ENCODE measurements at regions not wholly inside any gene's neighbourhood (a gene's known extent, or its start where the extent isn't known, plus 50 kb on each side); places are given as distances from the start of the nearest gene placed in this dataset.

DNA sequence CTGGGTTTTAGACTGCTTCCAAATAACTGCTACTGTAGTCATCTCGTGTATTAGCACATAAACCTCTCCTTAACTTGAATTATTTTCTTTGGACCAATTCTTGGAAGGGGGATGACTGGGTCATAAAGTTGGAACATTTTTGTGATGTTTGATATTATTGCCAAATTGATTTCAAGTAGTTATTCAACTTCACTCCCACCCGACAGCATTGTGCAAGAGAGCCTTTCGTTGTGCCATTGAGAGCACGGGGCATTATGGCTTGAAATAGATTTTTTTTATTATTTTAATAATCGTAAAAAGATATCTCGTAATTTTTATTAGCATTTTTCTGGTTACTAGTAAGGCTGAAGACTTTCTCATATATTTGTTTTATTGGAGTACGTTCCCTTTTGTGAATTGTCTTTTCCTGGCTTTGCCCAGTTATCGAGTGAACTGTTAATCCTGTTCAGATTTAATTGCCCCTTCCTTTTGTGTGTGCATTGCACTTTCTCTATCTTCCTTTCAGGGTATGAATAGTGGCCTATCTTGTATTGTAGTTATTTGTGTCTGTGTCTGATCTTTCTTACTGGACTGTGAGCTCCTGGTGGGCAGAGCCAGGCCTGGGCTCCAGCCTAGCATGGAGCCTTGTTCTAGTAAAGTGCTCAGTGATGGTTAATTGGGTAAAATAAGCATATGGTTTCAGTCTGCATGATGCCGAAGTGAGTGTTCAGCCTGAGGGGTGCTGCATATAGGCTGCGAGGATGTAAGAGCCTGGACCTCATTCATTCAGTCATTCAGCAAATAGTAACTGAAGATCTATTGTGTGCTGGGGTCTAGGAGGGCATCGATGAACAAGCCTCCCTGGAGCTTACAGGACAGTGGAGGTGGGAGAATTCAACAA, 93.5 kb upstream of the SHB start:
- no peak for DNase-seq (ENCODE audit: low read depth, low spot score)

DNA sequence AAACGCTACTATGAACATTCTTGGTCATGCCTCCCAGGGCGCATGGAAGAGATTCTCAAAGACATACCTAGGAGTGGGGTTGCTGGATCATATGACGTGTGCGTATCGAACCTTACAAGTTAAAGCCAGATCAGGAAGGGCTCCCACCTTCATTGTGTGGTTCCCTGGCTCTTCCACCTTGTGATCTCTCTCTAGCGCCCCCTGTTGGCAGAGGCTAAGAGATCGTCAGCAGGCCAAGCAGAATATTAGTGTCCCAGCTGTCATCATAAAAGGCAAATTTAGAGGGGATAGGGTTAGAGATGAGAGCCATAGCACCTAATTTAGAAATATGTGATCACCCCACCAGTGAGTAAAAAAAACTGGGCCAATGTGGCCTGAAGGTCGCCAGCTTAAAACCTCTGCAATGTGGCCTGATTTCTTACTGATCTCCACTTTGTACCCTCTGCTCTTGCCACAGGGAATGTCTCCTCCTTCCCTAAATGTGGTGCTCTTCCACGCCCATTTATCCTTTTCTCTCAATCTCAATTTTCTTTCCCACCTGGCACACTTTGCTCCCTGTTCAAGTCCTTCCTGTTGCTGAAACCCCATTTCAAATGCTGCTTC, 91.7 kb upstream of the SHB start:
- peak; percentile 3 for DNase-seq (ENCODE audit: low read depth, low spot score)

DNA sequence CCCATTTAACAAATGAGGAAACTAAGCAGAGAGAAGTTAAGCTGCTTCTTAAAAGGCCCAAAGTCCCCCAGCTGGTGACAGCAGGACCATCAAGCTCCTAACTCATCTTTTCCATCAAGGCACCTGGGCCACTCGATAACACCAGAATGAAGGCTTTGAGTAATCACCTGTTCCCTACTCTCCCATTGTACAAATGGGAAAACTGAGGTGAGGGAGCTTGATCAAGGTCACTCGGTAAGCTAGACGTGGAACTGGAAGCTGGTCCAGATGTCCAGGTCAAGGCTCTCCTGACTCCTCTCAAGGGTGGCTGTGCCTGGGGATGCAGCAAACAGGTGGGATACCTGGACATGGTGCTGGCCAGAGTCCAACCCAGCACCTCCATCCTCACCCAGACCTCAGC, 90.6 kb upstream of the SHB start:
- DNase-seq (ENCODE audit: low read depth, low spot score), result no peak

DNA sequence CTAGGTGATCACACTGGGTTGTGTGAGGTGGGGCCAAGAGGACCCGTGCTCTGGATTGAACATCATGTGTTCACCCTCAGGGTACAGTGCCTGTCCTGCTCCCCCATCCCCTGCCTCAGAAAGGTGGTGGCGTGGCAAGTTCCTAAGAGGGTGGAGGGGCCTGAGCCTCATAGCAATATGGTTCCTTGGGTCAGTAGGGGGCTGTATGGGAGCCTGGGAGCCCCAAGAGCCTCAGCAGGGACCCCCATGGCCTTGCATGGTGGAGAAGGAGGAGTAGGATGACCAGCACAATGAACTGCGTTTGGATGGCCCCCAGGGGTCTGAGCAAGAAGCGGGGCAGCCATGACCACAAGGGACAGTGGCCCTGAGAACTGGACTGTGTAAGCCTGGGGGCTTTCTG, 89.6 kb upstream of the SHB start:
- DNase-seq (ENCODE audit: low read depth, low spot score), result no peak

DNA sequence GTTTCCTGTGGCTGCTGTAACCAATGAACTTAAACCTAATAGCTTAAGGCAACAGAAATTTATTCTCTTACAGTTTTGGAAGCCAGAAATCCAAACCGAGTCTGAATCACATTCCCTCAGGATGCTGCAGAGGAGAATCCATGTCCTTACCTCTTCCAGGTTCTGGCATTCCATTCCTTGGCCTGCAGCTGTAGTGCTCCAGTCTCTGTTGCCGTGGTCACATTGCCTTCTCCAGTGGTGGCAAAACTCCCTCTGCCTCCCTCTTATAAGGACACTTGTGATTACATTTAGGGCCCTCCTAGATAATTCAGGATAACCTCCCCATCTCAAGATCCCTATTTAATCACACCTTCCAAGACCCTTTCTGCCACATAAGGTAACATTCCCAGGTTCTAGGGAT, 88.7 kb upstream of the SHB start:
- DNase-seq (ENCODE audit: low read depth, low spot score), result no peak

DNA sequence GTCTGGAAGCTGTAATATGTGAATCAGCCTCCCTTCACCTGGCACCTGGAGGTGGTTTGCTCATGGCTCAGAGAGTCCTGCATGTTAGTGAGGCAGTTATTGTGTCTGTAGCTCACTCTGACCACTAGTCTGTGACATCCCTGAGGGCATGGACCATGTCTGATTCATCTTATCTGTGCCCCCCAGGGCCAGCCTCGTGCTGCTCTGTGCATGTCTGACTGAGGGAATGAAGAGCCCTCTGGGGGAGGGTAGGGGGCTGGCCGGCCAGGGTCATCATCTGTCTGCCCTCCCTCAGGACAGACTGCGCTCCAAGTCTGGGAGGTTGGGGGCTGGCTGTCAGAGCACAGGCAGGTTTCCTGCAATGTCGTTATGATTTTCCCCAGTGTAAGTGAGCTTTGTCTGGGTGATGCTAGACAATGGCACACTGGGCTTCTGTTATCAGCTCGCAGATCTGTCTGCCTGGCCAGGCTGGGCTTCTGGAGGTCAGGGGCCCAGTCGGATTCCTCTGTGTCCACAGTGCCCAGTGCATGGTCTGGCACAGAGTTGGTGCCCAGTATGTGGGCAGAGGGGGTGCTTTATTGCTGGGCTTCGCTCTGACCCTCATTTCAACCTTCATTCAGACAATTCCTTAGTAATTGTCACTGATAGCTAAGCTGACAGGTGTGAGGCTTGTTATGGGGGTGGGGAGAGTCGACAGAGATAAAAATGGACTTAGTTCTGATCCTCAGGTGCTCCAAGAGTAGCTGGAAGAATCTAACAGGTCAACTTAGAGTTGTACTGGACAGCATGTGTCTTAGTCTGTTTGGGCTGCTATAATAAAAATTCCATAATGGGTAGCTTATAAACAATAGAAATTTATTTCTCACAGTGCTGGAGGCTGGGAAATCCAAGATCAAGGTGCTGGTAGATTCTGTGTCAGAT, 85.7 kb upstream of the SHB start:
- no peak for DNase-seq (ENCODE audit: low read depth, low spot score)

DNA sequence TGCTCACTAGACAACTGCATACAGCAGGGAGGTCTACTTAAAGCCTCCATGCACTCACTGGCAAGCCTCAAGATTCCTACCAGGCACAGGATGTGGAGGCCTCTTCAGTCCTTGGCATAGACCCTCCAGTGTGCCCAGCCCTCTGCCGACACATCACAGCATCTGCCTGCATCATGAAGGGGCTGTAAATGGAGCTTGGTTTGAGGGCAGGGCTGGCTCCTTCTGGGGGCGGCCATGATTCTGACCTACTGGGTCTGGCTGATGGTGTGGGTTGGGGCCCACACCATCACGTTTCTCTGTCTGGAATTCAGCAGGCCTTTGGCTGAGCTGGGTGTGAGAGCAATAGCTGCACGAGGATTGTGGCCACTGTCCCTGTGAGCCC, 84.9 kb upstream of the SHB start:
- DNase-seq (ENCODE audit: low read depth, low spot score), result no peak

DNA sequence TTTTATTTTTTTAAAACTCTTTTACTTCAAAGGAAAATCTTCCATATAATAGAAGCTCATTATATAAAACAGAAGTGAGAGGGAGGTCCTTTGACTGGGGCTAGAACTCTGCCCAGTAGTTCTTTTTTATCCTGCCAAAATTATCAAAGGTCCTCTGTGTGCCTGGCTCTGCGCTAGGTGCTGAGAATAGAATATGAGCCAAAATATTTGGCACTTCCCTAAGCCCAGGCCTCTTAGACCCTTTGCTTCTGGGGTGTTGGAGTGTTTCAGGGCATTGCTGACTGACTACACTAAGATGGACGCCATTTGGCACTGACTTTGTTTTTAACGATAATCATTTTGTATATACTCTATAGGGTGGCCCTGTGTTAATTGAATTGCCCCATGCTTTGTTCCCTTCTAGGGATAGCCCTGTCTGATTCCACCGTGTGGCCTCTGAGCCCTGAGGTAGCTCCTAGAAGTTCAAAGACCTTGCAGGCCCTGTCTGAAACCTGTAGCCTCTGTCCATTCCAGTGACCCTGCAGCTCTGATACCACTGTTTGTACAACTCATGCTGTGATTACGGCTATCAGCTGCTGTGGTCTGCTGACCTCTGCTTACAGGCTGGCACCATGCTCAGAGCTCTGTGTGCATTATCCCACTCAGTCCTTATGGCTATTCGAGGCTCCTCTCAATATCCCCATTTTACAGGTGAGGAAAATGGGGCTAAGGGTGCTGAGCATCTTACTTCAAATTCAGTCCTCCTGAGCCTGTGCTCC, 84.3 kb upstream of the SHB start:
- no peak for DNase-seq (ENCODE audit: low read depth, low spot score)

DNA sequence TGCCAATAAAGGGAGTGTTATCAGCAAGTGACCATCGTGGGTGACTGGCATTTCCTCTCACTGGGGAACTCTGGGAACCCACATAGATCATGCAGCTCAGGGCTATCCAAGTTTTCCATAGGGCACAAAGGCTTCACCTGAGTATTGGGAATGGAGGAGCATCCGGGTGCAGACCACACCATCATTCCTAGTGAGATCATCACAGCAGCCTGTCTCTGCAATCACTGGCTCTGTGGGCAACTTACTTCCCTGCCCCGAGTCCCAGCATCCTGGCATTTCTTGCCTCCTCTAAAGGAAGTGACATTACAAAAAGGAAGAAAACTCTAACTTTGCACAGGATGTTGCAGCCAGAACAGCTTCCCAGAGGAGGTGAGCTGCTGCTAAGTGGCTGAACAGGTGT, 80.6 kb upstream of the SHB start:
- no peak for DNase-seq (ENCODE audit: low read depth, low spot score)

DNA sequence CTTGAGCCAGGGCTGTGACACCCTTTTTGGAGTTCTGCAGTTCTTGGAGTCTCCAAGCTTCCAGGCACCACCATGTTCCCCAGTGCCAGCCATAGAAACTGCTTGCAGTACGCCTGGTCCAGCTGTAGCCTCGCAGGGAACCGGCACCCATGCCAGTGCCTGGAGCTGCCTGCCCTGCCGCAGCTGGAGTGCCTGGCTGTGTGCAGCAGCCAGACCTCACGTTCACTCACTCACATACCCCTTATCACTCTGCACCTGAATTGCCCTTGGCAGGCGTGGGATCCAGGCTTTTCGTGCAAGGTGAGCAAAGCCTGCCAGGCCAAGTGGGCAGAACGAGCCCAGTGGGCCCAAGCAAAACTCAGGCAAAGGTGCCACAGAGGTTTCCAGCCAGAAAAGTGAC, 77.8 kb upstream of the SHB start:
- no peak for DNase-seq (ENCODE audit: low read depth, low spot score)

DNA sequence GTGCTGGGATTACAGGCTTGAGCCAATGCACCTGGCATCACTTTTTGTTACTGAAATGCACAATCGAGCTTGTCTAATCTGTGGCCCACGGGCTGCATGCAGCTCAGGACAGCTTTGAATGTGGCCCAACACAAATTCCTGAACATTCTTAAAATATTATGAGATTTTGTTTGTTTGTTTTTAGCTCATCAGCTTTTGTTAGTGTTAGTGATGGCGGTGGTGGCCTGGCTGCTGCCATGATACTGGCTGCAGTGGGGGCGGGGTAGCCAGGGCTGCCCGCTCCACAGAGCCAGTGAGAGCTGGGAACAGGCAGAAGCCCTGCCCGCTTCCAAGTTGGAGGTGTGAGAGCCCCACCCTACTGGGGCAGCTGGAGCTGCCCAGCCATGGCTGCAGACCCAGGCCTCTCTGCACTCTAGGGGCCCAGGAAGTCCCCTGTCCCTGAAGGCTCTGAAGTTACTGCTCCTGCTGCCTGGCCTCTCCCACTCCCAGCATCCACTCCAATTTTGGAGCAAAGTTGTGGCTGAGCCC, 76.6 kb upstream of the SHB start:
- no peak for DNase-seq (ENCODE audit: low read depth, low spot score)

DNA sequence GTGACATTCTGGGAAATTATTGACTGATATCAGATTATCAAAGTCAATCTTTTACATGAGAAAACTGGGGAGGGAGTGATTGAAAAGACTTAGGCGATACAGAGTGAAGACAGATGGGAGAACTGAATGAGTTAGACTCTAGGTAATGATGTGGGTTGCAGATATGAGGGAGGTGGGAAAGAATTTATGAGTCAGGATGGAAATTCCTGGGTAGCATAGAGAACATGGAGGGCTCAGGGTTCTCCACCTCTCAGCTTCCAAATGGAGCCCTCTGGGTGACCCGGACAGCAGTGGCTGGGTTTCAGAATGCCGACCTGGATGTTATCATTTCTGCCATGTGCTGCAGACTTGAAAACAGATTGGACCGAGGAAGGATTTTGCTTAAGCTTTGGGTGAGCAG, 75.4 kb upstream of the SHB start:
- DNase-seq (ENCODE audit: low read depth, low spot score), result no peak

DNA sequence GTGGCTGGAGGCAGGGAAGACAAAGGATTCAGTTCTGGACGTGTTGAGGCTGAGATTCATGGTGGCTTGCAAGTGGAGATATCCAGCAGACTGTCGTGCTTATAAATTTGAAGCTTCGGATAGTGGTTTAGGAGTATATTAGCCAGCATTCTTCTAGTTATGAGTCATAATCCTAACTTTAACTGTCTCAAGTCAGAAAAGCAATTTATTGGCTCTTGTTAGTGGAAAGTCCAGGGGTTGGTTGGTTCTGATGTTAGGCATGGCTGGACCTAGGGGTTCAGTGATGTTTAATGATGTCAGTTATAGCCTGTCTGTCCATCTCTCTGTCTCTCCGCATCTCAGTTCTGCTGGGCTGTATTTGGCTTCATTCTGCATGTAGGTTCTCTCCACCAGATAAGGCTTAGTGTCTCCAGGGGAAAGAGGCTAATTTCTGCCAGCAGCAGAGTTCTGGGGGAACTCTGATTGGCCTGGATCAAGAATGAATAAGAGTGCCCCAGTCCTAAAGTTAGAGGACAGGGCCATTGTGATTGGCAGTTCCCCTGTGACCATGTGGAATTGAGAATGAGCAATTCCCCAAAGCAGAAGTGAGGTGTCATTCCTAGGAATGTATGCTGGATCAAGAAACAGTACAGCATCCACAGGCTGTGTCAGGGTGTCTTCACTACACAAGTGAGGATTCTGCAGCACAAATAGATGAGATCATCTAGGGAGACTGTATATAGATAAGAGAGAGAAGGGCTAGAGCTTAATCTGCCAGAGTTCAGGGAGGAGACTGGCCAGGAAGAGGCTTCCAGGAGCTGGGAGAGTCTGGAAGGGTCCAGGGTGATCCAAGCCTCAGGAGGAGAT, 72.9 kb upstream of the SHB start:
- DNase-seq (ENCODE audit: low read depth, low spot score), result peak; percentile 3

DNA sequence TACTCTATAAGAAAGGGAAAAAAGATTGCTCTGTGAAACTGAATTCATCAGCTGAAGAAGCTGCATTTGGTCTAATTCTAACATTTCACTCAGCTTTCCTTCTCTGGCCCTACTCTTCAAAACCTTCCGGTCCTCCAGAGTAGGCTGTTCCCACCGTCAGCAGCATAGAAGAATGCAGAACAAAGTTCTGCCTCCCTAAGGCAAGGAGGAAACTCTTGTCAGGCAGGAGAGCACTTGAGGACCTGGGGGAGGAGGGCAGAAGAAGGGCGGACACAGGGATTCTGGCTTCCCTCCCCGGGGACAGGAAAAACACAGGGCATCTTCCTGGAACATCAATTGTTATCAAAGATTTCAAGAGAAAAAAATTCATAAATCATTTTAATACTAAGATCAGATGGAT, 69.2 kb upstream of the SHB start:
- no peak for DNase-seq (ENCODE audit: low read depth, low spot score)

DNA sequence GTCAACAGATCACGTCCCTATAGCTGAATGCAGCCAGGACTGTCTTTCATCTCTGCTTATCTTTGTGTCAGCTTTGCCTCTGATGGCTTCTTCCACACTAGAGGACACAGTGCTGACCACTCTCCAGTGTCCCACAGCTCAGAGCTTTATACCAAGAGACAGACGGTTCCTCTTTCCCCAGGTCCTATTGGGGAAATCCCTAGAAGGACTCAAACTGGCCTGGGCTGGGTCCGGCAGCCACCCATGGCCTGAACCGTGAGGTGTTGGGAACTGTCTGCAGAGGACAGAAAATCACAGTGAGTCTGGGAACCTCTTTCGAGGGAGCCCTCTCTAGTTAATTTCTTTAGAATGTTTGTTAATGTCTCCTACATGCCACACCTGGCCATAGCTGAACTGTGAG, 68.3 kb upstream of the SHB start:
- no peak for DNase-seq (ENCODE audit: low read depth, low spot score)

DNA sequence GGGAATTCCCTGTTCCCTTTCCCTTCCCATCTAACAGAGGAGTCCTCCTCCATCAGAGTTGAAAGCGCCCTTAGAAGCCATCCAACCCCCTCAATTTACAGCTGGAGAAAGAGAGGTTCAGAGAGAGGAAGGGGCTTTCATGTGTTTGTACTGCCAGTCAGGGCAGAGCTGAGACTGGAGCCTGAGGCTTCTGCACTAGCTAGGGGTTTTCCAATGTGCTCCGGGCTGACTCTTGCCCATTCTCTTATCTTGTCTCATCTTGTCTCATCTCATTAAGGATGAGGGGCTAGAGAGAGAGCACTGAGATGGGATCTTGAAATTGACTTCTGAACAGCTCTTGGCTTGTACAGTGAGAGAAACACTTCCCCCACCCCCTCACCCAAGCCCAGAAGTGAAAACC, 67.4 kb upstream of the SHB start:
- no peak for DNase-seq (ENCODE audit: low read depth, low spot score)

DNA sequence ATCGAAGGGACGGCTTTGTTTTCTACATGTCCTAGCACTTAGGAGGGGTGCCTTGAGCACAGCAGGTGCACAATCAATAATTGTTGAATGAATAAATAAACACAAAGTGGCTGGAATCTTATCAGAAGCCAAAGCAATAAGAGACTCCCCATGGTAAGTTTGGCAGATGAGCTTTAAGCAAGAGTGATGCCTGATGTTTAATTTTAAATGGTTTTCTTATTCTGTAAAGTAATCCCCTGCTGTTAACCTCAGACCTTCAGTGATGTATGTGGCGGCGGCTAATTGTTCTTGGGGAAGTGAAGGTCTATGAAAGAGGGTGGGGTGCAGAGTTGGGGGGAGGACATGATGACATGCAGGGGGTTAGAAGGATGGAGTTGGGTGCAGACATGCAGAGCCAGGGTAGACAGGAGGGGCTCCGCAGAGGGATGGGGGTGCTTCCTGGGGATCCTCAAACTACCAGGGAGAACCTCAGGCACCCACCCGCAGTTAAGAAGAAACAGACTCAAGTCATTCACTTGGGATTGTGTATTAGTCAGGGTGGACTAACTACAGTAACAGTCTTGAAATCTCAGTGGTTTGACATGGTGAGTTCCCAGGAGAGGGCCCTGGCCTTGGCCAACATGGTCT, 65.7 kb upstream of the SHB start:
- DNase-seq (ENCODE audit: low read depth, low spot score), result no peak

DNA sequence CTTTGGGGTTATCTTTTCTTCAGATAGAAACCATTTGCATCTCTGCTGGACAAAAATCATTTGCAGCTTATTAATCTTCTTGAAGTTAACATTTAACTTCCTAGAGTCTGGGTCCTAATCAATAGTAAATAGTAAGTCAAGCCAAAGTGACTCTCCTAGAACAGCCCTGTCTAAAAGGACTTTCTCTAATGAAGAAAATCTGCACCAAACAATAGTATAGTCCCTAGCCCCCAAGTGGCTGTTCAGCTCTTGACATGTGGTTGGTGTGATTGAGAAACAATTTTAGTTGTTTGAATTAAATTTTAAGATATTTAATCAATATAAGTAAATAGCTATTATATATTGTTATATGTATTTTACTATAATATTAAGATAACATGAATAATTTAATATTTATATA, 64.6 kb upstream of the SHB start:
- no peak for DNase-seq (ENCODE audit: low read depth, low spot score)

DNA sequence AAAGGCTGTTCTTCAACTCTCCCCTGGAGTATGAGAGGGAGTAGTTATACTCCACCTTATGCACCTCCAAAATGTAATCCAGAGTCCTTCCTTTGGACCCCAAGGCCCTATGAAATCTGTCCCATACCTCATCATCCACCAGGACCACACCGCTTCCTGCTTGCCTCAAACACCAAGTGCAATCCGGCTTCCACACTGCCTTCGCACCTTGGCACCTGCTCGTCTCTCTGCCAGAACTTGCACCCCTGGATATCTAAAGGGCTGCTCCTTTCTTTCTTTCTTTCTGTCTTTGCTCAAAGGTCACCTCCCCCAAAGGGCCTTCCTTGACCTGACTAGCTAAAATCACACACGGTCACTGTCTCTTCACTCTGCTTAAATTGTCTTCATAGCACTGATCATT, 63.9 kb upstream of the SHB start:
- no peak for DNase-seq (ENCODE audit: low read depth, low spot score)

DNA sequence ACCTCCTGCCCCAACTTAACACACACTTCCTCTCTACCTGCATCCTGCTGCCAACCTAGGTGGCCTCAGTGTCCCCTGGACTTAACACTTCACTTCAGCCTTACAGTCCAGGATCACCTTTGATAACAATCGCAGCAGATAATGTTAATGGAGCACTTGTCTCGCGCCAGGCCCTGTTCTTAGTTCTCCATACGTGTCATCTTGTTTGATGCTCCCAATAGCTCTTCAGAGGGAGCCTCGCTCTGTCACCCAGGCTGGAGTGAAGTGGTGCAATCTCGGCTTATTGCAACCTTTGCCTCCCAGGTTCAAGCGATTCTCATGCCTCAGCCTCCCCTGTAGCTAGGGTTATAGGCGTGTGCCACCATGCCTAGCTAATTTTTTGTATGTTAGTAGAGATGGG, 62.7 kb upstream of the SHB start:
- no peak for DNase-seq (ENCODE audit: low read depth, low spot score)

All from smooth muscle cell of the brain vasculature (primary cell).